ENCODE measurements at regions not wholly inside any gene's neighbourhood (a gene's known extent, or its start where the extent isn't known, plus 50 kb on each side); places are given as distances from the start of the nearest gene placed in this dataset.

DNA sequence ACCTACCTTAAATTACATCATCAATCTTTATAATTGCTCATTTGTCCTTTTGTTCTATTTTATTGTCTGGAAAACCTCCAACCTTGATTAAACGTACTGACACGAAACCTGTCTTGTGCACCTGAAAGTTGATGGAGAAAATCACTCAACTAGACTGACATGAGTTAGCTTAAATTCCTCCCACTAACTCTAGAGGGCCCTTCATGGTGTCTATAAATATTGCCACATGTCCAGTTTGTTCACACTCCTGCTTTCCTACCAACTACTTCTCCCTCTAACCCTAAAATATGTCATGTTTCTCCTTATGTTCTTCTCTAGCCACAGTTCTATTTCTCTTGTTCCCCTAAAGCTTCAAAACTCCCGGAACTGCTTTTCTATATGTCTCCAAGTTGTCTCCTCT, 59.8 kb upstream of the SGO1 start:
- TF ChIP-seq, protein P1, sequence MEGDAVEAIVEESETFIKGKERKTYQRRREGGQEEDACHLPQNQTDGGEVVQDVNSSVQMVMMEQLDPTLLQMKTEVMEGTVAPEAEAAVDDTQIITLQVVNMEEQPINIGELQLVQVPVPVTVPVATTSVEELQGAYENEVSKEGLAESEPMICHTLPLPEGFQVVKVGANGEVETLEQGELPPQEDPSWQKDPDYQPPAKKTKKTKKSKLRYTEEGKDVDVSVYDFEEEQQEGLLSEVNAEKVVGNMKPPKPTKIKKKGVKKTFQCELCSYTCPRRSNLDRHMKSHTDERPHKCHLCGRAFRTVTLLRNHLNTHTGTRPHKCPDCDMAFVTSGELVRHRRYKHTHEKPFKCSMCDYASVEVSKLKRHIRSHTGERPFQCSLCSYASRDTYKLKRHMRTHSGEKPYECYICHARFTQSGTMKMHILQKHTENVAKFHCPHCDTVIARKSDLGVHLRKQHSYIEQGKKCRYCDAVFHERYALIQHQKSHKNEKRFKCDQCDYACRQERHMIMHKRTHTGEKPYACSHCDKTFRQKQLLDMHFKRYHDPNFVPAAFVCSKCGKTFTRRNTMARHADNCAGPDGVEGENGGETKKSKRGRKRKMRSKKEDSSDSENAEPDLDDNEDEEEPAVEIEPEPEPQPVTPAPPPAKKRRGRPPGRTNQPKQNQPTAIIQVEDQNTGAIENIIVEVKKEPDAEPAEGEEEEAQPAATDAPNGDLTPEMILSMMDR (conservative IDR thresholded peaks at IDR 0.05 in 1 of 2, IDR thresholded peaks at IDR 0.05 in 1 of 2; ENCODE audit: extremely low read depth in 1 of 2, insufficient read depth in 1 of 2, low read depth in 1 of 2, low read length in 2 of 2): peak in 1 of 2 donors; percentile 7
- TF ChIP-seq EZH2 (IDR thresholded peaks at IDR 0.05; ENCODE audit: borderline replicate concordance, low read length): no peak

Data from mammary epithelial cell (primary cell).